Effector CD8-positive, alpha-beta T cell (primary cell): ENCODE measurements at regions not wholly inside any gene's neighbourhood (a gene's known extent, or its start where the extent isn't known, plus 50 kb on each side); places are given as distances from the start of the nearest gene placed in this dataset.
"Not testable (repeated sequence)": the region's sequence is repeated elsewhere in the genome, so short reads cannot be mapped to it uniquely, and the experiment has no call there.

Source experiments
- DNase-seq: peaks from one replicate; lab custom pipeline; 2025; lab: John Stamatoyannopoulos, UW

DNA sequence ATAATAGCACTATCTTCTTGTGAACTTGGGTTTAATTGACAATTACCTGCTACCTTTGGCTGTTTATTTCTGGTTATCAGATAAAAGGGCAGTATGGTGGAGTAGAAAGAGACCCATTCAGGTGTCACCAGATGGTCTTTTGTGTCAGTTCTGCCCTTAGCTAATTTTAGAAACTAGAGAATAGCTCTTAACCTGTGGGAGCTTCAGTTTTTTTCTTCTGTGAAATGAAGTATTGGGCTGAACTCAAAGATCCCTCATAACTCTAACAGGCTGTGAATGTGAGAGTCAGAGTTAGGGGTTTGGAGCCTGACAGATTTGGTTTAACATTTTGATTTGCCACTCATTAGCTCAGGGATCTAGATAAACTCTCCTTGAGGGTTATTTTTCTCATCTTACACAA lies 335.2 kb downstream of the PPP1R2C start:
- no peak for DNase-seq

DNA sequence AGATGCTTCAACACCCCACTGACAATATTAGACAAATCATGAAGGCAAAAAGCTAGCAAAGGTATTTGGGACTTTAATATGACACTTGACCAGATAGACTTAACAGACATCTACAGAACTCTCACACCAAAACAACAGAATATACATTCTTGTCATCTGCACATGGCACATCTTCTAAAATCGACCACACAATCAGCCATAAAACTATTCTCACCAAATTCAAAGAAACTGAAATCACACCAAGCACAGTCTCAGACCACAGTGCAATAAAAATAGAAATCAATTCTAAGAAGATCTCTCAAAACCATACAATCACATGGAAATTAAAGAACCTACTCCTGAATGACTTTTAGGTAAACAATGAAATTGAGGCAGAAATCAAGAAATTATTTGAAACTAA lies 340.8 kb downstream of the PPP1R2C start:
- DNase-seq = no peak

DNA sequence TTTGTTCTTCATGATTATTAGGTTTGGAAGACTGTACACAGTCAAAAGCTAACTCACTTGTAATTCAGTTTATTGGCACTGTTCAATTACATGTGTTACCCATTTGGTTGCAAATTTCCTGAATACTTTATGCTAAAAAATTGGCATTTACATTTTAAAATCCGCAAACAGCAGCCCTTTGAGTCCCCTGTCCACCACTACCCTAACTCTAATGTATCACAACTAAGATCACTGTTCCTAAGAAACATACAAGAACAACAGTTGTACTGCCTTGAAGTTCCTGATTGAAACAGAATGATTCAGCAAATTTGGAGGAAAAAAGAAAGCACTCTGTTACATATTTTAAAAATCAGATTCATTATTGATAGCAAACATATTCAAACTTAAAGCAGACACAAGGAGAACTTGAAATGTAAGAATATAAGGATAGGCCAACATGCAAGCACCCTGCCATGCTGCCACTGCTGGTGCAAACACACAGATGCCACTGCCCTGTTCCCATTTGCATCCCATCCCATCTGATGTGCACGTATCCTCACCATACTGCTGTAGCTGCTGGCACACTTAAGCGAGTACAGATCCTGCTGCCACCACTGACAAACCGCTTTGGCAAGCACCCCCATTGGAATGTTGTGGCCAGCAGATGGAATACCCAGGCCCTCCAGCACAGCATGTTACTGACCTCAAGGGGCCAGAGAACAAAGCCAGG lies 343.4 kb downstream of the PPP1R2C start:
- no peak for DNase-seq

DNA sequence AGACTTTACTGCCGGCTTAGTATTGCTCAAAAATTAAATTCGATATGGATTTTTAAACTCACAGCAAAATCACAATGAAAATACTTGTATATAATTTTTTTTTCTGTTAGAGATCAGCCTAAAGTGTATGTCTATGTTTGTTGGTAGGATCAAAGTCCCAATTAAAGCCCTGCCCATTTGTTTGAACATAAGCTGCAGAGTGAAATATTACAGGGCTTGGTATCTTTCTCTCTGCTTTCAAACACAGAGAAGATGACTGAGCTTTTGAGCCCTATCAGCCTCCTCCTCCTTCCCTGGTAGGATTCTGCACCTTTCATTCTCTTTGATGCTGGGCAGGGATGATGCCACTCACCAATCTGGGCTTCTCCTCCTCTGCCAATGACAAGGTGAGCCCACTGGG lies 345.4 kb downstream of the PPP1R2C start:
- no peak for DNase-seq

DNA sequence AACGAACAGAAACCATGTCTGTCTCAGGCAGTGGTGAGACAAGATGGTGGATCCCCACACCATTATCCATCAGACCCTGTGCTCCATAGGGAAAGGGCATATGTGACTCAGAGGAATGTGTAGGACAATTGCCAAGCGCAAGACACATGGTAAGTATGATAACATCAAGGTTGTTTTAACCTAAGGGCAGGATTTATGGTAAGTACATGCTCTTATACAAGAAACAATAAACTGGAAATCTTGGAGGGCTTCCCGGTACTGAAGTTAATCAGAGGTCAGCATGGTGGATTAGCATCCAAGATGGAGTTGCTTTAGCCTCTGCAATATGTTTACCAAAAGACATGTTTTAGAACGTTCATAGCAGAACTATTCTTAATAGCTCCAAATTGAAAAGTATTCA lies 355.0 kb downstream of the PPP1R2C start:
- DNase-seq = no peak

DNA sequence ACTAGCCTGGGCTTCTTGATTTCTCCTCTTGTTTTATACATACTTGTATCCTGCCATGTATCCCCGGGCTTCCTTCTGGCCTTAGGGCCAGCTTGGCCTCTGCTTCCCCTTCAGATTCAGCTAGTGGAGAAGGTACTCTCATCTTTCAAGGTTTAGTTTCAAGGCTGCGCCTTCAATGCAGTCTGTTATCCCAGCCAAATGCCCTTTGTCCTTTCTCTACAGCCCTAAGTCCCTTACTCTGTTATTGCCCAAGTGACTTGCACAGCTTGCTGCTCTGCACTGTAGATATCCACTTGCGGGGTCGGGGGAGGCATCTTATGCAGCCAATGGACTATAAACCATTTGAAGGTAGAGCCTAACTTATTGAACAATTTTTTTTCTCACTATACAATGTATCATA lies 357.5 kb downstream of the PPP1R2C start:
- no peak for DNase-seq

DNA sequence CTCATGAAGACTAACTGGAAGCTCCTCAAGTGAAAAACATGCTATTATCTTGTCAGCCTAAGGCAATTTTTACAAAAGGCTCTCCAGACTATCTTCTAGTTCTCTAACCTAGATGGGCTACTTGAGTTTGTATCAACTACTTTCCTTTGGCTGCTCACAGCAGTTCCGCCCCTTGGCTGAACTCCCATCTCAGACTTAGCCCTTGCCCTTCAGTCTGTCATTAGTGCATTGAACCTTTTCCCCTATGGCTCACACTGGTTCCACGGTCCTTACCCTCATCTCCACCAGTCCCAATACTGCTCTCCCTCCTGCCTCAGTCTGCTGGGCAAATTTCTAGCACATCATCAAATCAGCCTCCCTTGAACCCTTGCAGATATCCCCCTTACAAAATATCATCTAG lies 362.3 kb downstream of the PPP1R2C start:
- no peak for DNase-seq

DNA sequence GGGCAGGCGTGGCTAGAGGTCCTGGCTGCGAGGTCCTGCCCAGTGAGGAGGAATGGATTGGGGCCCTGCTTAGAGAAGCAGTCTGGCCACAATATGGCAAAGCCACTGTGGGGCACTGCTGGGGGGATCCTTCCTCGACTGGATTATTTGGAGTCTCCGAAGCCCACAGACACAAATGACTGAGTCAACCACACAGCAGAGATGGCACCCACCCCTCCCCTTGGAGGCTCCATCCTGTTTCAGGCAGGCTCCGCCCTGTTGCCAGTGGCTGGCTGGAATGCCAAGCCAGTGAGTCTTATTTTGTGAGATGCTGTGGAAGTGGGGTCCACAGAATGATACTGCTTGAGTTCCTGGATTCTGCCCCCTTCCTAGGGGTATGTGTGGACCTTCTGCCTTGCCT lies 363.9 kb downstream of the PPP1R2C start:
- DNase-seq = no peak

DNA sequence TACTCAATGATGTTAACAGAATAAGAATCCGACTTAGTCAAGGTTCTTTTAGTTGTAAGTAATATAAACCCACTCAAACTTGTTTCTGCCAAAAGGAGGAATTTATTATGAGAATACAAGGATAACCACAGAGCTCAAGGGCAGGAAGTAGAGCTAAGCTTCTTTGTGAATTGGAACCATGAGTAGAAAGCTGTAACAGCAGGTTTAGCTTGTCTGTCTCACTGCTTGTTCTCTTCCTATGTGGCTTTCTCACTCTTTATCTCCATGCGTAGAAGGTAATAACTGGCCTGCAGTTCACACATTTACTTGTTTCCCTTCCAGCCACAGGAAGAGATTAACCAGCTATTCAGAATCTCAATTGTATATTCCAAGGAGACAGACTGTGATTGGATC lies 378.3 kb downstream of the PPP1R2C start:
- DNase-seq = no peak

DNA sequence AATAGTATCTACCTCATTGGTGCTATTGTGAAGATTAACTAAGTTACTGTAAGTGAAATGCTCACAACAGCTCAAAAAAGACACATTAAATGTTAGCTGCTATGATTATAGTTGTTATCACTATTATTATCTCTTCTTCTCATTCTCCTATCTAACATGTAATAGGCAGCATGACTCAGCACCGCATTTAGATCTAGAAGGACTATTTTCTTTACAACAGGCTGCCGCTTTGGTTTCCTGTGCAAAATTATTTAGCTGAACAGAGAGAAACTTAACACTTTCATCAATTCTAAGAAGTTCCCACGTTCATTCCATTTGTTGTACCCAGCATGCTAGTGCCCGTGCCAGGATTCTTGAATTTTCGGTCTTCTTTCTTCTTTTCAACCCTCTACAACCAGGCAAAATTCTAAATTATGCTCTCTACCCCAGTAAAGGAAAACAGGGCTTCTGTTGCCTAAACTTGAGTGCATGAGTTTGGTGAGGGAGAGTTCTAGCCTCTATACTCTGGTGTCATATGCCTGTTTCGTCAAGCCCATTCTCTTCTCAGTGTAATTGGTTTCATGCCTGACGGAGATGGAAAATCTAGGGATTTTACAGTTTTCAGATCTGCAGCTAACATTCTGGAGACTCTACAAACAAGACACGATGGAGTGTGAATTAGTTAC lies 378.9 kb downstream of the PPP1R2C start:
- DNase-seq = no peak

DNA sequence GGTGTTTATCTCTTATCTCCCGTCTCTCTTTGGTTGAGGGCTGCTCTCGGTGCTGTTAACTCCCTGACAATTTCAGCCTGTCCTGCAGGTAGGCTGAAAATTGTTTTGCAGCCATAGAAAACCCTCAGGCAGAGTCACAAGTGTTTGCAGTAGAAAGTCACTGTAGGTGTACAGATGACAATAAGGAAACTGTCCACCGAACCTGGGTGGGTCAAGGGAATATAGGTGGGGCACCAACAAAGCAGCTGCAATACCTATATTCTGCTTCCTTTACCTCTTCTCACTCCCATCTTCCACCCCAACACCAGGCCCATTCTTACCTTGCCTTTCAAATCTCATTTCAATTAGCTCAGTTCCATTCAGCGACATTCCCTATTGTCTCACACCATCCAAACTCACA lies 381.8 kb downstream of the PPP1R2C start:
- no peak for DNase-seq

DNA sequence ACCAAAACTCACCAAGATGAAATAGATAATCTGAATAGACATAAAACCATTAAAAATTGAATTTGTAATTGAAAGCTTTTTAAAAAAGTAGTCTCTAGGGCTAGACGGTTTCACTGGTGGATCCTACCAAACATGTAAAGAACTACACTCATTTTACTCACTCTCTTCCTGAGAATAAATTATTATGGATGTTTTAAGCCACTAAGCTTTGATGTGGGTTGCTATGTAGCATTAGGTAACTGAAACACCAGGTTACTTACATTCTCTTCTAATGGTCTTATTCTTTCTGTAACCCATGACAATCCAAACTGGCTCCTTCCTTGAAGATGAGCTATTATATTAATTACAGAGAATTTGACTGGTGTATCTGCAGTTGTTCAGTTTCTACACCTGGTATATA lies 385.1 kb downstream of the PPP1R2C start:
- no peak for DNase-seq

DNA sequence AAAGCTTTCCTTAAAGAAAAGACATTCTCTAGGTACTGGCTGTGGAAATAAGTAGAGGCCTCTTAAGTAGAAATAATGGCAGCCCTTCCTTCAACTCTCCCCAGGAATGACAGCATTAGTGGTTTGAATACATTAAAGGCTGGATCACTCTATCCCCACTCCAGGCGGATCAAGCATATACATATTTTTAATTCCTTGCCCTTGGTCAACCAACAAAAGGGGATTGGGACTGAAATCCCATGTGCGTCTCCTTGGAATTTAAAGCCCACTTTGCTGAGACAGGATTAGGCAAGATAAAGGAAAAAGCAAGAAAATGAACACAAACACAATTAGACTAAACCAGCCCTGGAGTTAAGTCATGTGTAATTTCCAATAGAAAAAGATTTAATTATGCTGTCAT lies 391.3 kb downstream of the PPP1R2C start:
- DNase-seq = no peak

DNA sequence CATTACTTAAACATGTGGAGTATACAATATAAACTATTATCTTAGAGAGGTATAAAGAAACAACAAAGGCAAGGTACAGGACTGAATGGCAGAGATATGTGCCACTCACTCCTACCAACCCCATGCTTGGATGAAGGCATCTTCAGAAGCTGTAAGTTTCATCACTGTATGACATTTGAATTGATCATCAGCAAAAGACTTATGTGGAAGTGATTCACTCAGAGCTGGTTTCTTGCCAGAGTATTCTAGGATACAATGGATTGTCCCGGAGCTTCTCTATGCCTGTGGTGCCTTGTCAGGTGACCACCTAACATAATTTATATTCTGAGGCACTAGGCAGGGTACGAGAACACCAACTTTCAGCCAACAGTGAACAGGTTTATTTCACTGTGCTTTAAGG lies 392.2 kb downstream of the PPP1R2C start:
- DNase-seq = no peak

DNA sequence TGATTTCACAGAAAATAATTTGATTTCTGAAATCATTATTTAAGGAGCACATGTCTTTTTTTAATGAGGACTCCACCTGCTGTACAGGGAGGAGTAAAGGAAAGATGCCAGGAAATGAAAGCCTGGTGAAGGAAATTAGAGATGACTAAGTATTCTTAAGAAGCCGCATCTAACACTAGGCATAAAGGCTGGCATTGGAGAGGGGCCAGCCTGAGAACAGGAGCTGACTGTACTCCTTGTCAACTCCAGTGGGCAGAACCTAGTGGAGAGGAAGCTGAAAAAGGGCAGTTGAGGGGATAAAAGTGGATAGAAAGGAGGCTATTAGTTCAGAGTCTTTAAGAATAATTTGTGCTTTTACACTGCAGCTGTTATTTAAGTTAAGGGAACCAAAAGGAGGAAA lies 393.0 kb downstream of the PPP1R2C start:
- no peak for DNase-seq

DNA sequence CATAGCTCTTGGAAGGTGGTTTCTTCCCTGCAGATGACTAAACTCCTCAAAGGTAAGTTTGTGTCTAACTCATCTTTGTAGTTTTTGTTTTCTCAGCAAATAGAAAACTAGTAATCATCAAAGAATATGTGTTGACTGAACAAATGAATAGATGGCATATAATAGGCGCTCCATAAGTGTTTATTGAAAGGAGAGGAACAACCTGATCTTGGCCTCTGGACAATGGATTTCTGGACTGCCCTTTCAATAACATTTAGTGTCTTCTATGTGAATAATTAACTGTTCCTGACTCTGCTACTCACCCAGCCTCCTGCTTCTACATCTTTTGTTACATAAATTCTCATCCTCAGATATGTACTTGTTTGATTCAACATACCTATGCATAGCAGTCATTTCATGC lies 399.1 kb downstream of the PPP1R2C start:
- no peak for DNase-seq

DNA sequence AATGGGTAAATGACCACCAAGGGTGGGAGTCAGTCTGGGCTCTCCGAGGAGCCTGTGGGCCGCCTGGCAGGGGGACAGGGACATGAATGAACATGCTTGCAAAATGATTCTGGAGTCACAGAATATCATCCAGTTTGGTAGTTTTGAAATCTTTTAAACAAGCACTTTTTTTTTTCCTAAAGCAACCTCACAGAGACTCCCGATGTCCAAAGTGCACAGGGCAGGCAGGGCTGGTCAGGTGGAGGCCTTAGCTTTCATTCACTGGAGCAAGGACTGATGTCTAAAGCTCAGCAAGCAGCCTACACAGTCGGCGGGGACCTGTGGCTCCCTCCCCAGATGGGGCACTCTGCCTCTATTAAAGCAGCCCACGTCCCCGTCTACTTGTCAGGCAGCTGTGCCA lies 402.9 kb downstream of the PPP1R2C start:
- no peak for DNase-seq

DNA sequence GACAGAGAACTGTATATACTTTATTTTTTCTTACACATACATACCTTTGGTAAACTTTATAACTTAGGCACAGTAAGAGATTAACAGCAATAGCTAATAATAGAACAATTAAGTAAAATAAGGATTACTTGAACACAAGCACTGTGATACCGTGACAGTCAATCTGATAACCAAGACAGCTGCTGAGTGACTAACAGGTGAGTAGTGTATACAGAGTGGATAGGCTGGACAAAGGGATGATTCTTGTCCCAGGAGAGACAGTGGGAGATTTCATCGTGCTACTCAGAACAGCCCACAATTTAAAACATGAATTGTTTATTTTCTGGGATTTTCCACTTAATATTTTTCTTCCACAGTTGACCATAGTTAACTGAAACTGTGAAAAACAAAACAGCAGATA lies 411.8 kb downstream of the PPP1R2C start:
- DNase-seq = no peak

DNA sequence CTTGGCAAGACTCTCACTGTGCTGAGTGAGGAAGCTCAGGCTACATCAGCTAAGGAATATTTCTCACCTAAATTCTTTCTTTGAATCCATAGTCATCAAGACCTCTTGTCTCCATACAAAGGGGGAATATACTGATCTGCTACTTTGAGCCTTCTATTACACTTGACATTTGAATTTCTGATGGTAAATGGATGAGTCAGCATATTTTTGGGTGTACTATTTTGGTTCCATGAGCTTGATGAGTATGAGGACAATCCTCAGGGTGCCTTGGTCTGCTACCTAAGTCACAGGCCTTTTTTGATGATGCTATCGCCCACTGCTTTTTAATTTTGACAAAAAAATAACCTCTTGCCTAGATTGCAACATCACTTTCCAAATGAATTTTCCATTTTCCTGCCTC lies 415.7 kb downstream of the PPP1R2C start:
- DNase-seq = no peak

DNA sequence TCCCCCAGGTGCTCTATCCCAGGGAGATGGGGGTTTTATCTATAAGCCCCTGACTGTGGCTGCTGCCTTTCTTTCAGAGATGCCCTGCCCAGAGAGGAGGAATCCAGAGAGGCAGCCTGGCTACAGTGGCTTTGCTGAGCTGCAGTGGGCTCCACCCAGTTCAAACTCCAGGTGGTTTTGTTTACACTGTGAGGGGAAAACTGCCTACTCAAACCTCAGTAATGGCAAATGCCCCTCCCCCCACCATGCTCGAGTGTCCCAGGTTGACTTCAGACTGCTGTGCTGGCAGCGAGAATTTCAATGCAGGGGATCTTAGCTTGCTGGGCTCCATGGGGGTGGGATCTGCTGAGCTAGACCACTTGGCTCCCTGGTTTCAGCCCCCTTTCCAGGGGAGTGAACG lies 419.6 kb upstream of the CASK start:
- DNase-seq = not testable (repeated sequence)
